Forelimb muscle (tissue), 1 donor: ENCODE measurements at regions not wholly inside any gene's neighbourhood (a gene's known extent, or its start where the extent isn't known, plus 50 kb on each side); places are given as distances from the start of the nearest gene placed in this dataset.
"Not testable (repeated sequence)": the region's sequence is repeated elsewhere in the genome, so short reads cannot be mapped to it uniquely, and the experiment has no call there.

Experiments used
- DNase-seq: peaks from one replicate; pipeline ENCODE4 v3.0.0-alpha.2; 2013; ENCODE audit warnings: low read depth

GRCh38 chr1:83246780-83247179, 752.2 kb downstream of the TTLL7 start:
- not testable (repeated sequence) for DNase-seq

- DNase-seq, result not testable (repeated sequence)
These were observed 754.1 kb downstream of the TTLL7 start for GRCh38 chr1:83244832-83245231.

DNA sequence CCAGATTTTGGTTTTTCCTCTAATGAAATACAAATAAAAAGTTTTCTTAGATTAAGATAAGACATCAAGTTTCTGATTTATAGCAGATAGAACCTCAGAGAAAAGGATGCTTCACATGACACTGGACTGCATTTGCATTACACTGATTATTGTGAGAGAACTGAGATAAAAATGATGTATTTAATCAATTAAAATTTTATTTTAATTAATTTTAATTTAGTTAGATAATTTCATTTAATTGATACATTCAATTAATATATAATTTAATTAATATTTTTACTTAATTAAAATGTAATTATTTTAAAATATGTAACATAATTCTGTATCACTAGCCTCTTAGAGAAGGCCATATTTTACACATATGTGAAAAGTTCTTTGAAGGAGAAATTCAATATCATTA, 759.4 kb downstream of the TTLL7 start:
- not testable (repeated sequence) for DNase-seq

GRCh38 chr1:83238654-83239053, 760.3 kb downstream of the TTLL7 start:
- not testable (repeated sequence) for DNase-seq

- DNase-seq, result not testable (repeated sequence)
These were observed 779.1 kb downstream of the TTLL7 start for GRCh38 chr1:83219788-83220187.

- DNase-seq, result not testable (repeated sequence)
These were observed 780.8 kb downstream of the TTLL7 start for GRCh38 chr1:83218036-83218716.

DNA sequence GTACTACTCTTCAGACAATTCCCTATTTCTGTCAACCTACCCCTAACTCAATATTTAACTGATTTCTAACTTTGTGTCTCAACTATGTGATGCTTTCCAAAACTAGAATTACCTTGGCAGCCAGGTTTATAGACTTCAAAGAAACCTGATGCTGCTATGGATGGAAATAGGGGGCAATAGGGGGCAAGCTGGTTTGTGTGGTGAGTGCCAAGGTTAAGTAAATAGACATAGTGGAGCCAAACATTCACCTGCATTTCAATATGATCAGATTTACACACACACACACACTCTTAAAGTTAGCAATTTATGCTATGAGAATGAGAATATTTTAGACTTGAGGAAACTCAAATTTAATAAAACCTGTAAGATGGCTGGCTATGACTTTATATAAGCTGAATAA, 784.6 kb downstream of the TTLL7 start:
- not testable (repeated sequence) for DNase-seq

- DNase-seq, result not testable (repeated sequence)
These were observed 785.3 kb downstream of the TTLL7 start for GRCh38 chr1:83213648-83214047.

GRCh38 chr1:83212033-83212432, 786.9 kb downstream of the TTLL7 start:
- not testable (repeated sequence) for DNase-seq

DNA sequence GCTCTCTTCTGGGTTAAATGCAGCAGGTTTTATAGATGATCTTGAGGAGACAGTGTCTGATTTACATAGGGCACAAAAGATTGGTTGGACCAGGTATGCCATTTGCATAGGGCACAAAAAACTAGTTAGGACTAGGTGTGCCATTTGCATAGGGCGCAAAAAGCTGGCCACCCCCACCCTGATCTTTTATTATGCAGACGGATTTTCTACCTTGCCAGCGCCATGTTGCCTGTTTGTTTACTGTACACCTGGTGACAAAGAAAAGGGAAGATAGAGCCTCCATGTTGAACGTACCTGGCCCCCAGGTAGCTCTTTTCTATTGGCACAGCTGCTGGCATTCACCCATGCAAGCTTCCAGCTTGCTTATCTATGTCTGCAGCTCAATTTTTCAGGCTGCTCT, 790.4 kb downstream of the TTLL7 start:
- DNase-seq, result not testable (repeated sequence)

DNA sequence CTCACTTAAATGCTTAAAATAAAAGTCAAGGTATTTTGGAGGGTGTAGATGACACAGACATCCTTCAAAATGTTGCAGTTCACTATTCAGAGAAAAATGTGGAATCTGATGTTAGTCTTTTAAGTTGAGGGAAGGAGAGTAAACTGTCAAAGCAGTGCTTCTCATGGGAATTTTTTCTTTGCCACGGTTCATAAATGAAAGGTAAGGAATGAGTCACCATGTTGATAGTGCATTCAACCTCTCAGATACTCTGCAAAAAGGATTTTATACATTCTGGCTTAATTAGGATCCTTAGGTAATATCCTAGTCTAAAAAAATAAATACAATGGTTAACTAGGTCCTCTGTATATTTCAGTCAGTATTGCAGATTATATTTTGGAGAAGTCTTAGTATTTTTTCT, 804.3 kb downstream of the TTLL7 start:
- not testable (repeated sequence) for DNase-seq

DNA sequence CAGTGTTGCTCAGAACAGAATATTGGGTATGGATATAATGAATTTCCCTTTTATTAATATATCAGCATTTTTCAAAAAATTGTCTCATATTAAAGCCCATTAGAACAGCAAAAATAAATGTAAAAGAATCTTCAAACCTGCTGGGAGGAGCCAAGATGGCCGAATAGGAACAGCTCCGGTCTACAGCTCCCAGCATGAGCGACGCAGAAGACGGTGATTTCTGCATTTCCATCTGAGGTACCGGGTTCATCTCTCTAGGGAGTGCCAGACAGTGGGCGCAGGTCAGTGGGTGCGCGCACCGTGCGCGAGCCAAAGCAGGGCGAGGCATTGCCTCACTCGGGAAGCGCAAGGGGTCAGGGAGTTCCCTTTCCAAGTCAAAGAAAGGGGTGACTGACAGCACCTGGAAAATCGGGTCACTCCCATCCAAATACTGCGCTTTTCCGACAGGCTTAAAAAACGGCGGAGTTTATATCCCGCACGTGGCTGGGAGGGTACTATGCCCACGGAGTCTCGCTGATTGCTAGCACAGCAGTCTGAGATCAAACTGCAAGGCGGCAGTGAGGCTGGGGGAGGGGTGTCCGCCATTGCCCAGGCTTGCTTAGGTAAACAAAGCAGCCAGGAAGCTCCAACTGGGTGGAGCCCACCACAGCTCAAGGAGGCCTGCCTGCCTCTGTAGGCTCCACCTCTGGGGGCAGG, 816.8 kb downstream of the TTLL7 start:
- DNase-seq, result not testable (repeated sequence)

DNA sequence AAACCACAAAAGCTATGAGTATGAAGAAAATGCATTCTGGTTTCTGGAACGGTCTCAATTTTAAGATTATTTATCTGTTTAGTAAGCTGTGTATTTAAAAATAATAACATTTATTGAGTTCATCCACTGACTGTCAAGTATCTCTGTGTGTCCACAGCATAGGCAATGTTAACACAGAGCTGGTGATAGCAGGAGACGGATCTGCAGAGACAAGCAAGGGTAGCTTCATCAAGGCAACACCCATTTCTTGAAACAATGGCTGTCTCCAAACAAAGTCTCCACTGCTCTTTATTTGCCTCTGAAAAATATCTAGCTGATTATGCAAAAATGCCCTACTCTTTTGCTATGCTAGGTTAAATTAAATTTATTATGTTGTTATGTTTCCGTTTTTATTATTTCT, 818.3 kb downstream of the TTLL7 start:
- not testable (repeated sequence) for DNase-seq

- DNase-seq, result not testable (repeated sequence)
These were observed 831.3 kb downstream of the TTLL7 start for GRCh38 chr1:83167634-83168033.

DNA sequence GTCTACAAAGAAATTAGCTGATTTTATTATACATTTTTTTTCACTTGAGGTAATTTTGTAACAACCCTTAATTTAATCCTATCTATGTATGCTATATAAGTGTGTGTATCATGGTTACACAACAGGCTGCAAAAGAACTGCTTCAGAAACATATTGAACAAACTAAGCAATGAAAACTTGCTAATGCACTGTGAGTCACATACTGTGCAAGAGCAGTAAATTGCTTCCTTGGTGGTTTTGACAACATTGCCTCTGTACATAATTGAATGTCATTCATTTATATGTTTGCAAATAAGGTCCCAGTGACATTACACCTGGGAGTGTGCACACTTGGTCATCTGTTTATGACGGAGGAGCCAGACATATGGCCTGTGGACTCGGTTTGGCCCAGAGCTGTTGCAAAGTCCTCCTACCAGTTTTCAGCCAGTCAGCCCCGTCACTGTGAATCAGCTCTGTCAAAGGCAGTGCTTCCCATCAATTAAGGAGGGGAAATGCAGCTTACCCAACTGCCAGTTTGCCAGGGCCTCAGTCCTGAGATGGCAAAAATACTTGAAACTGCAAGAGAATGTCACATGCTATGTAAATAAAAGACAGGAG, 835.0 kb downstream of the TTLL7 start:
- DNase-seq, result not testable (repeated sequence)

- not testable (repeated sequence) for DNase-seq
These were observed 840.0 kb downstream of the TTLL7 start for GRCh38 chr1:83158924-83159323.

DNA sequence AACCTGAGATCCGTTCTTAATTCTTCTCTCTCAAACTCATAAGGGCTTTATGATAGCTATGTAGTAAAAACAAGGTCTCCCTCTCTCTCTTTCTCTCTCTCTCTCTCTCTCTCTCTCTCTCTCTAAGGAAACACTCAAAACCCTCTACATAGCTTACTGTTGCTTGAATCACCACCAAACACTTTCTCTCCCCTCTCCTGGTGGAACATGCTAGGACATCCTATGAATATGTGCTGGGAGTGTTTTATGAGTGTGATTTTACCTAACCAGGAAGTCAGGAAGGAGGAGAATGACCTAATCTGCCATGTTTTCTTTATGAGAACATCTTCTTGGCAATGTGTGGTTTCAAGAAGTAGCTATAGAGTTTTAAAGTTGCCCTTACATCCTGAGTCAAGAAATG, 844.6 kb downstream of the TTLL7 start:
- DNase-seq, result not testable (repeated sequence)

DNA sequence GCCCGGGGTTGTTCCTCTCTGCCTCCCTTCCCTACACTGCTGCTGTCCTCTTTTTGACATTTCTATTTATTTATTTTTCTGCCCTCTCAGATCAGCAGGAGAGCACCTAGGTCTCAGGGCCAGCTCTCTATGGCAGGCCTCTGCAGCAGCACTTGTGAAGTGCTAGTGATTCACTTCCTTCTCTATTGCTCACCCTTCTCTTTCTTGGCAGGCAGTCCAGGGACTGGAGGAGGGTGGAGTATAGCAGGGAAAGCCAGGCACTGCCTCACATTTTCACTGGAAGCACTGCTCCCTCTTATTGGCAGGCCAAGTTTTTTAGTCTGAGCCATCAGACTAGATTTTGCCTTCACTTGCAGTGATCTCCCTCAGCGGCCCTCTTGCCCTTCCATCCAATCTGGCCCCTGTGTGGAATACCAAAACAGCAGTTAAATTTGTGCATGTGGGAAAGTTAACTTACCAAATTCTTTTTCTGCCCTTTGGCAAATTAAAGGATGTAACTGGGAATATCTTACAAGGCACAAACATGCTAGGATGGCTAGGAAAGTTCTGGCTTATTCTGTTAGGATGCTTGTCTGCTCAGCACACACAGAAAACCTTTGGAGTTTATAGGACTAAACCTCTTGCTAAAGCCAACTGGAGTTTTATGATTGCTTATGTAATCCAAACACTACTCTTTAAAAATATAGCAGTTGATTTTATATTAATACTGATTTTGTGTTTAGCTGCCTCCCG, 847.6 kb downstream of the TTLL7 start:
- peak; percentile 5 for DNase-seq

DNA sequence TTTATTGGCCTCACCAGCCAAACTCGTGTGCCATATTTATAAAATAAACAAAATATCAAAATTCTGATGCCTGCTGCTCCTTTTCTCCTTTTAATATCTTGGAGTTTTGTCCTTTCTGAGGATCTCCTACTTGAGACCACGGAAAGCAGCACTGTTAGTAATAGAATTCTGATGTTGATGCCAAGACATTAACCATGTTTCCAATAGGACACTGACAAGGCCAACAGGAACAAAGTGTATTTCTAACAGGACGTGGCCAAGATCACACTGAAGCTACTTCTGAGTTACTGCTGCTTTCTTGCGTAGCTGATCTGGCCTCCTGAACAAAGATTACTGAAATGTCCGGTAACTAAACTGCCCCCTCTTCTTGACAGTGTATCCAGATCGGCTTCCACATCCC, 848.5 kb downstream of the TTLL7 start:
- DNase-seq, result not testable (repeated sequence)

- DNase-seq, result not testable (repeated sequence)
These were observed 853.1 kb downstream of the TTLL7 start for GRCh38 chr1:83145820-83146219.

- not testable (repeated sequence) for DNase-seq
These were observed 856.1 kb downstream of the TTLL7 start for GRCh38 chr1:83142802-83143201.

GRCh38 chr1:83135524-83136157, 863.3 kb downstream of the TTLL7 start:
- not testable (repeated sequence) for DNase-seq
